Activated B cell treated with CpG ODN at 0.5 μM for 24 hours (primary cell): ENCODE measurements at regions not wholly inside any gene's neighbourhood (a gene's known extent, or its start where the extent isn't known, plus 50 kb on each side); places are given as distances from the start of the nearest gene placed in this dataset.

Source experiments
- ATAC-seq: fragments of 200-7000 bp; cut with Tn5 transposase; one replicate; pipeline ENCODE4 v1.10.0; 2021; ENCODE audit warnings: low read depth, mild to moderate bottlenecking, moderate library complexity
- CTCF ChIA-PET: fragments of 350-600 bp; sonication (Branson Sonifier 250); formaldehyde crosslinking; loops from one replicate; lab custom pipeline; 2021; ENCODE audit warnings: antibody characterized with exemption; lab: Charles Lee
- POLR2A ChIA-PET: fragments of 350-600 bp; sonication (Branson Sonifier 250); formaldehyde crosslinking; loops from one replicate; lab custom pipeline; 2021; ENCODE audit warnings: antibody characterized with exemption; lab: Charles Lee
- DNase-seq: peaks from one replicate; pipeline ENCODE4 v3.0.0; 2022
- H3K27ac Mint-ChIP-seq: one replicate; pipeline ENCODE4 v1.8.0; 2020; ENCODE audit warnings: mixed read lengths
- H3K27me3 Mint-ChIP-seq: one replicate; pipeline ENCODE4 v1.8.0; 2021; ENCODE audit warnings: mixed read lengths
- H3K36me3 Mint-ChIP-seq: one replicate; pipeline ENCODE4 v1.8.0; 2021; ENCODE audit warnings: low read depth, mixed read lengths
- H3K4me1 Mint-ChIP-seq: one replicate; pipeline ENCODE4 v1.8.0; 2021; ENCODE audit warnings: mixed read lengths
- H3K4me3 Mint-ChIP-seq: one replicate; pipeline ENCODE4 v1.8.0; 2020; ENCODE audit warnings: mild to moderate bottlenecking, mixed read lengths
- H3K9me3 Mint-ChIP-seq: one replicate; pipeline ENCODE4 v1.8.0; 2020; ENCODE audit warnings: mixed read lengths
- CTCF ChIP-seq: fragments of 200-600 bp; IDR thresholded peaks from one replicate; pipeline ENCODE4 v1.8.0; 2022; ENCODE audit warnings: antibody characterized with exemption, mild to moderate bottlenecking
- intact Hi-C: fragments of 100-400 bp; cut with micrococcal nuclease; formaldehyde crosslinking; loops from one replicate; pipeline ENCODE4 v1.15.1; 2024

GRCh38 chr18:38602341-38602740, 1036.7 kb upstream of the CELF4 start:
- ATAC-seq (no peak), DNase-seq (no peak)
- no peak for TF ChIP-seq CTCF
- no peaks in the 10 kb centered on the region for H3K27me3 Mint-ChIP-seq
- POLR2A ChIA-PET, result no interaction called here
- no peak overlapping the region for H3K27ac Mint-ChIP-seq
- H3K9me3 Mint-ChIP-seq, result no peaks in the 10 kb centered on the region
- no peaks in the 10 kb centered on the region for H3K36me3 Mint-ChIP-seq
- intact Hi-C loops, result no loop called here
- H3K4me3 Mint-ChIP-seq, result no peak overlapping the region
- CTCF ChIA-PET, result no interaction called here
- no peaks in the 10 kb centered on the region for H3K4me1 Mint-ChIP-seq

GRCh38 chr18:38587571-38587970, 1022.0 kb upstream of the CELF4 start:
- Mint-ChIP-seq H3K27me3 (no peaks in the 10 kb centered on the region), H3K4me1 (no peaks in the 10 kb centered on the region), H3K36me3 (no peaks in the 10 kb centered on the region), H3K9me3 (no peaks in the 10 kb centered on the region), H3K27ac (no peak overlapping the region), H3K4me3 (no peak overlapping the region)
- TF ChIP-seq CTCF, result no peak
- ATAC-seq, result no peak
- intact Hi-C loops, result no loop called here
- no peak for DNase-seq
- ChIA-PET CTCF (no interaction called here), POLR2A (no interaction called here)

GRCh38 chr18:38586327-38586726, 1020.7 kb upstream of the CELF4 start:
- intact Hi-C loops, result no loop called here
- H3K4me1 Mint-ChIP-seq, result no peaks in the 10 kb centered on the region
- no peak overlapping the region for H3K27ac Mint-ChIP-seq
- ChIA-PET CTCF (no interaction called here), POLR2A (no interaction called here)
- no peak for ATAC-seq
- H3K36me3 Mint-ChIP-seq, result no peaks in the 10 kb centered on the region
- no peak overlapping the region for H3K4me3 Mint-ChIP-seq
- no peaks in the 10 kb centered on the region for H3K9me3 Mint-ChIP-seq
- no peak for TF ChIP-seq CTCF
- DNase-seq, result no peak
- H3K27me3 Mint-ChIP-seq, result no peaks in the 10 kb centered on the region

GRCh38 chr18:38579764-38580163, 1014.2 kb upstream of the CELF4 start:
- H3K9me3 Mint-ChIP-seq, result peaks cover 2% of the 10 kb centered on the region
- TF ChIP-seq CTCF, result no peak
- CTCF ChIA-PET, result no interaction called here
- DNase-seq (no peak), ATAC-seq (no peak)
- no peaks in the 10 kb centered on the region for H3K4me1 Mint-ChIP-seq
- H3K27ac Mint-ChIP-seq, result no peak overlapping the region
- no peaks in the 10 kb centered on the region for H3K36me3 Mint-ChIP-seq
- no peaks in the 10 kb centered on the region for H3K27me3 Mint-ChIP-seq
- POLR2A ChIA-PET, result no interaction called here
- intact Hi-C loops, result no loop called here
- H3K4me3 Mint-ChIP-seq, result no peak overlapping the region

- ChIA-PET CTCF (interaction anchor here (0.6 kb wide), 1 partner anchor 333 kb away, joined by 3 read pairs; no protein-coding TSS in a partner anchor), POLR2A (no interaction called here)
- Mint-ChIP-seq H3K27ac (no peak overlapping the region), H3K4me1 (no peaks in the 10 kb centered on the region), H3K27me3 (no peaks in the 10 kb centered on the region), H3K36me3 (no peaks in the 10 kb centered on the region), H3K9me3 (peaks cover 2% of the 10 kb centered on the region), H3K4me3 (no peak overlapping the region)
- no peak for TF ChIP-seq CTCF
- ATAC-seq (no peak), DNase-seq (no peak)
- intact Hi-C loops, result no loop called here
Measured at GRCh38 chr18:38576916-38577315, 1011.3 kb upstream of the CELF4 start.
